GM12878 (cell line): ENCODE measurements at regions not wholly inside any gene's neighbourhood (a gene's known extent, or its start where the extent isn't known, plus 50 kb on each side); places are given as distances from the start of the nearest gene placed in this dataset.

ENCODE experiments used
- ATAC-seq: fragments of 200-7000 bp; cut with Tn5 transposase; 3 replicates; pipeline ENCODE4 v1.9.1; 2020; ENCODE audit warnings: mild to moderate bottlenecking, moderate library complexity
- BruUV-seq: library from RNA; stranded (reverse); fragments of 400-500 nt; replicated peaks from 2 replicates; lab custom pipeline; 2021; lab: Mats Ljungman, UMichigan
- CTCF ChIA-PET: fragments of 300-600 bp; sonication (Branson Sonifier 250); formaldehyde crosslinking; extraction: SDS; loops from one replicate; lab custom pipeline; 2021; ENCODE audit warnings: inconsistent platforms; lab: Yijun Ruan, JAX
- POLR2A ChIA-PET: fragments of 350-600 bp; formaldehyde crosslinking; extraction: SDS; loops from one replicate; lab custom pipeline; 2021; ENCODE audit warnings: inconsistent platforms; lab: Charles Lee
- RAD21 ChIA-PET: fragments of 300-600 bp; sonication (Branson Sonifier 250); formaldehyde crosslinking; loops from one replicate; lab custom pipeline; 2023; ENCODE audit warnings: antibody characterized with exemption; ENCODE audit not compliant: unreplicated experiment; lab: Charles Lee
- SMC1A ChIA-PET: fragments of 300-600 bp; sonication (Branson Sonifier 250); formaldehyde crosslinking; loops from one replicate; lab custom pipeline; 2023; ENCODE audit not compliant: unreplicated experiment, uncharacterized antibody; lab: Charles Lee
- DNase-seq: peaks from one replicate; pipeline ENCODE4 v3.0.0-alpha.2; 2011; ENCODE audit warnings: low read depth, low spot score
- FAIRE-seq: peaks from 3 replicates; lab custom pipeline; 2011; peaks lifted over from hg19 to GRCh38; lab: Jason Lieb, UNC
- H2AFZ ChIP-seq: 2 replicates; pipeline ENCODE4 v1.6.0; 2011; ENCODE audit warnings: low read depth, low read length, control low read depth; ENCODE audit not compliant: control insufficient read depth
- H3K27ac ChIP-seq: 2 replicates; pipeline ENCODE4 v1.5.1; 2011; ENCODE audit warnings: control low read depth; ENCODE audit not compliant: control insufficient read depth, insufficient read depth
- H3K27me3 ChIP-seq, 2 experiments: replicated peaks in 1 of 2; 2 replicates each; pipeline versions ENCODE4 v1.6.0 to v1.6.1; 2011; ENCODE audit warnings: low read length in 1 of 2; ENCODE audit not compliant: control insufficient read depth in 2 of 2, insufficient read depth in 2 of 2
- H3K36me3 ChIP-seq, 2 experiments: 2 replicates each; pipeline ENCODE4 v1.5.1; 2011; ENCODE audit warnings: low read length in 1 of 2; ENCODE audit not compliant: control insufficient read depth in 2 of 2, insufficient read depth in 2 of 2
- H3K4me1 ChIP-seq: 2 replicates; pipeline ENCODE4 v1.6.1; 2011; ENCODE audit warnings: mild to moderate bottlenecking, low read length, moderate library complexity, mixed read lengths; ENCODE audit not compliant: control insufficient read depth, insufficient read depth
- H3K4me2 ChIP-seq: 2 replicates; pipeline ENCODE4 v1.6.0; 2011; ENCODE audit warnings: control low read depth; ENCODE audit not compliant: control insufficient read depth, insufficient read depth
- H3K4me3 ChIP-seq: fragments of 200-600 bp; sonication (generic); 2 replicates; pipeline ENCODE4 v1.5.1; 2016
- H3K79me2 ChIP-seq: 2 replicates; pipeline ENCODE4 v1.6.0; 2011; ENCODE audit warnings: low read length; ENCODE audit not compliant: control insufficient read depth, insufficient read depth
- H3K9ac ChIP-seq: 2 replicates; pipeline ENCODE4 v1.8.0; 2011; ENCODE audit warnings: low read length, control low read depth, mixed read lengths; ENCODE audit not compliant: control insufficient read depth, insufficient read depth
- H3K9me3 ChIP-seq: replicated peaks from 3 replicates; pipeline ENCODE4 v1.5.1; 2011; ENCODE audit warnings: mild to moderate bottlenecking, low read length; ENCODE audit not compliant: control insufficient read depth, insufficient read depth
- H4K20me1 ChIP-seq: 2 replicates; pipeline ENCODE4 v1.6.0; 2011; ENCODE audit not compliant: control insufficient read depth, insufficient read depth
- EZH2 ChIP-seq: IDR thresholded peaks from 2 replicates; pipeline ENCODE4 v1.6.1; 2012; ENCODE audit warnings: low read depth, mild to moderate bottlenecking, control low read depth, inconsistent platforms, low read length, borderline replicate concordance; ENCODE audit not compliant: control insufficient read depth
- MEF2A ChIP-seq: IDR thresholded peaks from 2 replicates; pipeline ENCODE4 v1.6.1; 2011; ENCODE audit warnings: low read depth, mild to moderate bottlenecking, low read length, moderate library complexity; ENCODE audit not compliant: insufficient read depth
- MTA2 ChIP-seq: fragments of 450-650 bp; IDR thresholded peaks from 2 replicates; pipeline ENCODE4 v1.6.1; 2016; ENCODE audit warnings: low read depth, mild to moderate bottlenecking, moderate library complexity
- NFYA ChIP-seq: IDR thresholded peaks from 2 replicates; pipeline ENCODE4 v1.6.1; 2011; ENCODE audit warnings: low read depth, mild to moderate bottlenecking, low read length, improper control_type of control experiment, borderline replicate concordance
- PAX8 ChIP-seq: fragments of 450-650 bp; IDR thresholded peaks from 2 replicates; pipeline ENCODE4 v1.6.1; 2017; ENCODE audit warnings: mild to moderate bottlenecking, moderate library complexity
- TARDBP ChIP-seq: IDR thresholded peaks from 2 replicates; pipeline ENCODE4 v1.6.1; 2016; ENCODE audit warnings: borderline replicate concordance
- TBL1XR1 ChIP-seq: IDR thresholded peaks from 2 replicates; pipeline ENCODE4 v1.6.1; 2012; ENCODE audit warnings: low read depth, low read length, improper control_type of control experiment
- TCF3 ChIP-seq: IDR thresholded peaks from 2 replicates; pipeline ENCODE4 v1.6.1; 2012; ENCODE audit warnings: low read depth, mild to moderate bottlenecking, low read length, borderline replicate concordance; ENCODE audit not compliant: insufficient read depth
- WGBS: methylation state at CpG from one replicate; pipeline ENCODE4 v1.1.6; 2016; ENCODE audit warnings: low lambda C conversion rate; ENCODE audit not compliant: insufficient replicate concordance, insufficient coverage; ENCODE audit errors: missing lambda C conversion rate; 5-methylcytosine and 5-hydroxymethylcytosine counted together
- in situ Hi-C: fragments of 300-500 bp; cut with MboI; formaldehyde crosslinking; loops from 9 replicates; pipeline ENCODE4 v1.14.3; 2018; ENCODE audit warnings: mixed read lengths
- intact Hi-C: fragments of 100-400 bp; cut with micrococcal nuclease; formaldehyde crosslinking; loops from one replicate; pipeline ENCODE4 v1.14.2; 2022; ENCODE audit not compliant: unreplicated experiment
- TF ChIP-seq, protein P1 (sequence below): fragments of 450-650 bp; formaldehyde crosslinking; IDR thresholded peaks from 2 replicates; pipeline ENCODE4 v1.4.0; 2022; ENCODE audit warnings: mild to moderate bottlenecking, moderate library complexity

DNA sequence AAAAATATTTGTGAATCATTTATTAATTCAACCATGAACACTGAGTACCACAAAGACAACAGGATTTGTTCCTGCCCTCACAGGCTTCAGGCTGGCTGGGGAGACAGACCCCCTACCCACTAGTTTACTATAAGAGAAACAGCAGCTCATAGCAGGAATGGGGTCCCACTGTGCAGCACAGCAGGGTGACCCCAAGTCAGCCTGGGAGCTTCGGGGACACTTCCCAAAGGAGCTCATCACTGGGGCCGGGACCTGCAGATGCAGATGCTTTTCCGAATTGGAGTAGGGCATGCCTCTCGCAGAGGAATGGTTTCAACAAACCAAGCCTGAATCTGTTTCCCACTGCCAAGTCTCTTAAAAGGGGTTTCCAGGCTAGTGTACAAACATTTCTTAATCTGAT is 176.2 kb upstream of the PWP1 start (continued):
- TF ChIP-seq NFYA (no peak), MEF2A (no peak), MTA2 (no peak), PAX8 (no peak), TARDBP (no peak), TBL1XR1 (no peak), TCF3 (no peak), EZH2 (no peak)
- TF ChIP-seq, protein P1, sequence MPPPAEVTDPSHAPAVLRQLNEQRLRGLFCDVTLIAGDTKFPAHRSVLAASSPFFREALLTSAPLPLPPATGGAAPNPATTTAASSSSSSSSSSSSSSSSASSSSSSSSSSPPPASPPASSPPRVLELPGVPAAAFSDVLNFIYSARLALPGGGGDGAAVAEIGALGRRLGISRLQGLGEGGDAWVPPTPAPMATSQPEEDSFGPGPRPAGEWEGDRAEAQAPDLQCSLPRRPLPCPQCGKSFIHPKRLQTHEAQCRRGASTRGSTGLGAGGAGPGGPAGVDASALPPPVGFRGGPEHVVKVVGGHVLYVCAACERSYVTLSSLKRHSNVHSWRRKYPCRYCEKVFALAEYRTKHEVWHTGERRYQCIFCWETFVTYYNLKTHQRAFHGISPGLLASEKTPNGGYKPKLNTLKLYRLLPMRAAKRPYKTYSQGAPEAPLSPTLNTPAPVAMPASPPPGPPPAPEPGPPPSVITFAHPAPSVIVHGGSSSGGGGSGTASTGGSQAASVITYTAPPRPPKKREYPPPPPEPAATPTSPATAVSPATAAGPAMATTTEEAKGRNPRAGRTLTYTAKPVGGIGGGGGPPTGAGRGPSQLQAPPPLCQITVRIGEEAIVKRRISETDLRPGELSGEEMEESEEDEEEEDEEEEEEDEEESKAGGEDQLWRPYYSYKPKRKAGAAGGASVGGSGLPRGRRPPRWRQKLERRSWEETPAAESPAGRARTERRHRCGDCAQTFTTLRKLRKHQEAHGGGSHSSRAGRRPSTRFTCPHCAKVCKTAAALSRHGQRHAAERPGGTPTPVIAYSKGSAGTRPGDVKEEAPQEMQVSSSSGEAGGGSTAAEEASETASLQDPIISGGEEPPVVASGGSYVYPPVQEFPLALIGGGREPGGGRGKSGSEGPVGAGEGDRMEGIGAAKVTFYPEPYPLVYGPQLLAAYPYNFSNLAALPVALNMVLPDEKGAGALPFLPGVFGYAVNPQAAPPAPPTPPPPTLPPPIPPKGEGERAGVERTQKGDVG (CRISPR knock-in tag), result no peak

- 0% methylated on average over 2 of the region's 2 CpGs for WGBS
- H3K9me3 ChIP-seq, result no peaks in the 10 kb centered on the region
- RAD21 ChIA-PET, result no interaction called here
- H4K20me1 ChIP-seq, result no peaks in the 10 kb centered on the region
- ATAC-seq (no peak), DNase-seq (no peak), FAIRE-seq (no peak)
- H3K27ac ChIP-seq, result no peak overlapping the region
- POLR2A ChIA-PET, result no interaction called here
- H3K4me3 ChIP-seq, result no peak overlapping the region
- no TSS peak for BruUV-seq
- intact Hi-C loops, result no loop called here
- no peaks in the 10 kb centered on the region for H3K4me1 ChIP-seq
- no peak overlapping the region for H3K9ac ChIP-seq
- H2AFZ ChIP-seq, result no peak overlapping the region
- SMC1A ChIA-PET, result no interaction called here
- CTCF ChIA-PET, result no interaction called here
- no peaks in the 10 kb centered on the region for H3K36me3 ChIP-seq
- in situ Hi-C loops, result no loop called here
- H3K27me3 ChIP-seq, result peaks cover 0 to 2% of the 10 kb centered on the region in 2 experiments; a peak in 3 of 4 replicates
- no peak for TF ChIP-seq PAX8
- H3K4me2 ChIP-seq, result no peak overlapping the region
- no peaks in the 10 kb centered on the region for H3K79me2 ChIP-seq
Measured at GRCh38 chr12:107510211-107510610, 175.4 kb upstream of the PWP1 start.
